NB4 (cell line): ENCODE measurements at regions not wholly inside any gene's neighbourhood (a gene's known extent, or its start where the extent isn't known, plus 50 kb on each side); places are given as distances from the start of the nearest gene placed in this dataset.

Experiments
- POLR2A ChIP-seq: IDR thresholded peaks from 2 replicates; pipeline ENCODE4 v1.6.1; 2011; ENCODE audit warnings: mild to moderate bottlenecking; ENCODE audit not compliant: insufficient read length; ENCODE audit errors: extremely low read depth
- TF ChIP-seq, protein P1 (sequence below): IDR thresholded peaks from one replicate; pipeline ENCODE4 v1.5.1; 2012; ENCODE audit warnings: low read depth, low read length

- TF ChIP-seq, protein P1, sequence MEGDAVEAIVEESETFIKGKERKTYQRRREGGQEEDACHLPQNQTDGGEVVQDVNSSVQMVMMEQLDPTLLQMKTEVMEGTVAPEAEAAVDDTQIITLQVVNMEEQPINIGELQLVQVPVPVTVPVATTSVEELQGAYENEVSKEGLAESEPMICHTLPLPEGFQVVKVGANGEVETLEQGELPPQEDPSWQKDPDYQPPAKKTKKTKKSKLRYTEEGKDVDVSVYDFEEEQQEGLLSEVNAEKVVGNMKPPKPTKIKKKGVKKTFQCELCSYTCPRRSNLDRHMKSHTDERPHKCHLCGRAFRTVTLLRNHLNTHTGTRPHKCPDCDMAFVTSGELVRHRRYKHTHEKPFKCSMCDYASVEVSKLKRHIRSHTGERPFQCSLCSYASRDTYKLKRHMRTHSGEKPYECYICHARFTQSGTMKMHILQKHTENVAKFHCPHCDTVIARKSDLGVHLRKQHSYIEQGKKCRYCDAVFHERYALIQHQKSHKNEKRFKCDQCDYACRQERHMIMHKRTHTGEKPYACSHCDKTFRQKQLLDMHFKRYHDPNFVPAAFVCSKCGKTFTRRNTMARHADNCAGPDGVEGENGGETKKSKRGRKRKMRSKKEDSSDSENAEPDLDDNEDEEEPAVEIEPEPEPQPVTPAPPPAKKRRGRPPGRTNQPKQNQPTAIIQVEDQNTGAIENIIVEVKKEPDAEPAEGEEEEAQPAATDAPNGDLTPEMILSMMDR, result no peak
- TF ChIP-seq POLR2A, result no peak
These were observed 508.5 kb upstream of the ZMIZ1 start for GRCh38 chr10:78560341-78560688.
